Endothelial cell of umbilical vein (primary cell): ENCODE measurements at regions not wholly inside any gene's neighbourhood (a gene's known extent, or its start where the extent isn't known, plus 50 kb on each side); places are given as distances from the start of the nearest gene placed in this dataset.

ENCODE experiments used
- BruUV-seq: library from RNA; stranded (reverse); fragments of 400-500 nt; replicated peaks from 2 replicates; lab custom pipeline; 2021; lab: Mats Ljungman, UMichigan
- CTCF ChIA-PET: fragments of 300-600, 350-600 bp; sonication (Branson Sonifier 250); formaldehyde crosslinking; loops from one replicate; lab custom pipeline; 2021; ENCODE audit warnings: antibody characterized with exemption, inconsistent platforms; lab: Charles Lee
- POLR2A ChIA-PET: fragments of 300-600, 350-600 bp; sonication (Branson Sonifier 250); formaldehyde crosslinking; loops from one replicate; lab custom pipeline; 2021; ENCODE audit warnings: antibody characterized with exemption, inconsistent platforms; lab: Charles Lee
- DNase-seq: peaks from one replicate; pipeline ENCODE4 v3.0.0-alpha.2; 2011; ENCODE audit warnings: low read depth, low spot score
- FAIRE-seq: peaks from 2 replicates; lab custom pipeline; 2011; peaks lifted over from hg19 to GRCh38; lab: Jason Lieb, UNC
- H2AFZ ChIP-seq: 2 replicates; pipeline ENCODE4 v1.6.0; 2012; ENCODE audit warnings: low read depth, low read length, control low read depth, inconsistent platforms
- H3K27ac ChIP-seq: 2 replicates; pipeline ENCODE4 v1.5.1; 2011; ENCODE audit warnings: low read depth, mild to moderate bottlenecking, control low read depth, low read length, moderate library complexity; ENCODE audit not compliant: insufficient read depth
- H3K27me3 ChIP-seq, 2 experiments: 2 replicates each; pipeline versions ENCODE4 v1.6.0 to v1.6.1; 2011; ENCODE audit warnings: low read length in 2 of 2, mixed read lengths in 1 of 2; ENCODE audit not compliant: control insufficient read depth in 2 of 2, insufficient read depth in 2 of 2
- H3K36me3 ChIP-seq, 2 experiments: 2 replicates in 1 of 2; 3 replicates in 1 of 2; pipeline ENCODE4 v1.5.1; 2011; ENCODE audit warnings: low read length in 2 of 2, mild to moderate bottlenecking in 1 of 2, moderate library complexity in 1 of 2; ENCODE audit not compliant: control insufficient read depth in 2 of 2, insufficient read depth in 2 of 2; ENCODE audit errors: extremely low read depth in 1 of 2
- H3K4me1 ChIP-seq: 3 replicates; pipeline ENCODE4 v1.5.1; 2011; ENCODE audit warnings: mild to moderate bottlenecking, low read length; ENCODE audit not compliant: control insufficient read depth, insufficient read depth; ENCODE audit errors: extremely low read depth
- H3K4me2 ChIP-seq: 2 replicates; pipeline ENCODE4 v1.6.1; 2011; ENCODE audit warnings: low read length, control low read depth, mixed read lengths; ENCODE audit not compliant: insufficient read depth
- H3K4me3 ChIP-seq, 3 experiments: fragments of 200-600 bp in 1 of 3; sonication (generic), shearing (Covaris generic) in 1 of 3; replicated peaks in 1 of 3; 2 replicates each; pipeline ENCODE4 v1.5.1; 2011 to 2016; ENCODE audit warnings: control low read depth in 3 of 3, low read length in 3 of 3, mild to moderate bottlenecking in 2 of 3, inconsistent platforms in 1 of 3, low read depth in 1 of 3, moderate library complexity in 1 of 3; ENCODE audit not compliant: insufficient read depth in 1 of 3
- H3K79me2 ChIP-seq: 2 replicates; pipeline ENCODE4 v1.6.0; 2012; ENCODE audit warnings: low read length, inconsistent platforms; ENCODE audit not compliant: control insufficient read depth, insufficient read depth
- H3K9ac ChIP-seq: replicated peaks from 2 replicates; pipeline ENCODE3; 2011; ENCODE audit warnings: low read length, control low read depth; ENCODE audit not compliant: insufficient read depth; ENCODE audit errors: extremely low read depth
- H3K9me1 ChIP-seq: replicated peaks from 3 replicates; pipeline ENCODE4 v1.6.0; 2011; ENCODE audit warnings: mild to moderate bottlenecking, low read length; ENCODE audit not compliant: control insufficient read depth, insufficient read depth; ENCODE audit errors: extremely low read depth
- H3K9me3 ChIP-seq: replicated peaks from 2 replicates; pipeline ENCODE4 v1.5.1; 2012; ENCODE audit warnings: low read length, inconsistent platforms; ENCODE audit not compliant: control insufficient read depth, insufficient read depth
- H4K20me1 ChIP-seq: replicated peaks from 2 replicates; pipeline ENCODE3; 2011; ENCODE audit warnings: mild to moderate bottlenecking, low read length; ENCODE audit not compliant: control insufficient read depth, insufficient read depth; ENCODE audit errors: extremely low read depth
- CTCF ChIP-seq, 2 donors: IDR thresholded peaks; 1 replicate in 1 of 2; 2 replicates in 1 of 2; pipeline ENCODE4 v1.5.1; 2011; ENCODE audit warnings: low read length in 2 of 2, mild to moderate bottlenecking in 2 of 2, moderate library complexity in 2 of 2, control low read depth in 1 of 2, inconsistent platforms in 1 of 2, low read depth in 1 of 2; ENCODE audit not compliant: insufficient read depth in 1 of 2; ENCODE audit errors: extremely low read depth in 1 of 2
- EZH2 ChIP-seq: IDR thresholded peaks from 2 replicates; pipeline ENCODE4 v1.6.1; 2012; ENCODE audit warnings: borderline replicate concordance, low read depth, mild to moderate bottlenecking, moderate library complexity, low read length, inconsistent platforms; ENCODE audit not compliant: severe bottlenecking
- FOS ChIP-seq: IDR thresholded peaks from 2 replicates; pipeline ENCODE4 v1.6.1; 2011; ENCODE audit warnings: mild to moderate bottlenecking, low read length, moderate library complexity, borderline replicate concordance; ENCODE audit not compliant: insufficient read depth
- GATA2 ChIP-seq: IDR thresholded peaks from 2 replicates; pipeline ENCODE4 v1.7.0; 2011; ENCODE audit warnings: low read depth, mild to moderate bottlenecking, moderate library complexity, mixed read lengths, low read length; ENCODE audit not compliant: insufficient read length, insufficient read depth
- JUN ChIP-seq: IDR thresholded peaks from 2 replicates; pipeline ENCODE4 v1.6.1; 2011; ENCODE audit warnings: borderline replicate concordance, low read depth; ENCODE audit not compliant: insufficient read length, insufficient read depth
- POLR2AphosphoS5 ChIP-seq: IDR thresholded peaks from 2 replicates; pipeline ENCODE4 v1.6.1; 2012; ENCODE audit warnings: low read depth, mild to moderate bottlenecking, control low read depth, low read length, moderate library complexity; ENCODE audit not compliant: insufficient read depth
- dilution Hi-C: fragments of 300-500 bp; cut with MboI; formaldehyde crosslinking; loops from one replicate; pipeline ENCODE4 v1.15.0; 2019; ENCODE audit warnings: low sequenced_read_pairs; ENCODE audit not compliant: extremely low pct_ligation_motif_present
- intact Hi-C: fragments of 100-400 bp; cut with micrococcal nuclease; formaldehyde crosslinking; loops from one replicate; pipeline ENCODE4 v1.10.0; 2022
- TF ChIP-seq, protein P1 (sequence below): IDR thresholded peaks from 2 replicates; pipeline ENCODE4 v1.6.1; 2011; ENCODE audit not compliant: insufficient read depth, insufficient read length

GRCh38 chr16:87119748-87120147 is 197.4 kb downstream of the C16orf95 start:
- no peak overlapping the region for H3K9ac ChIP-seq
- H2AFZ ChIP-seq = no peak overlapping the region
- H3K36me3 ChIP-seq = no peaks in the 10 kb centered on the region
- H3K4me3 ChIP-seq = no peak overlapping the region
- no peak overlapping the region for H3K4me2 ChIP-seq
- no peaks in the 10 kb centered on the region for H3K79me2 ChIP-seq
- FAIRE-seq (no peak), DNase-seq (no peak)
- peaks cover 5% of the 10 kb centered on the region for H3K4me1 ChIP-seq
- peaks cover 0 to 3% of the 10 kb centered on the region in 2 experiments for H3K27me3 ChIP-seq
- dilution Hi-C loops (no loop called here), intact Hi-C loops (no loop called here)
- H4K20me1 ChIP-seq = no peaks in the 10 kb centered on the region
- no TSS peak for BruUV-seq
- H3K27ac ChIP-seq = no peak overlapping the region
- TF ChIP-seq POLR2AphosphoS5 = no peak
- no peak for TF ChIP-seq CTCF (IDR thresholded peaks at IDR 0.05; ENCODE audit: extremely low read depth in 1 of 2, insufficient read depth in 1 of 2, low read depth in 1 of 2, low read length in 2 of 2)
- no peak for TF ChIP-seq JUN
- TF ChIP-seq, protein P1, sequence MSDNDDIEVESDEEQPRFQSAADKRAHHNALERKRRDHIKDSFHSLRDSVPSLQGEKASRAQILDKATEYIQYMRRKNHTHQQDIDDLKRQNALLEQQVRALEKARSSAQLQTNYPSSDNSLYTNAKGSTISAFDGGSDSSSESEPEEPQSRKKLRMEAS = no peak
- no peak for TF ChIP-seq FOS
- TF ChIP-seq GATA2 = no peak
- TF ChIP-seq EZH2 = no peak
- H3K9me3 ChIP-seq = no peaks in the 10 kb centered on the region
- no peaks in the 10 kb centered on the region for H3K9me1 ChIP-seq
- ChIA-PET POLR2A (no interaction called here), CTCF (no interaction called here)
